GM12878 (cell line): ENCODE measurements at regions not wholly inside any gene's neighbourhood (a gene's known extent, or its start where the extent isn't known, plus 50 kb on each side); places are given as distances from the start of the nearest gene placed in this dataset.

ENCODE experiments used
- ATAC-seq: fragments of 200-7000 bp; cut with Tn5 transposase; 3 replicates; pipeline ENCODE4 v1.9.1; 2020; ENCODE audit warnings: mild to moderate bottlenecking, moderate library complexity
- BruUV-seq: library from RNA; stranded (reverse); fragments of 400-500 nt; replicated peaks from 2 replicates; lab custom pipeline; 2021; lab: Mats Ljungman, UMichigan
- CTCF ChIA-PET: fragments of 300-600 bp; sonication (Branson Sonifier 250); formaldehyde crosslinking; extraction: SDS; loops from one replicate; lab custom pipeline; 2021; ENCODE audit warnings: inconsistent platforms; lab: Yijun Ruan, JAX
- POLR2A ChIA-PET: fragments of 350-600 bp; formaldehyde crosslinking; extraction: SDS; loops from one replicate; lab custom pipeline; 2021; ENCODE audit warnings: inconsistent platforms; lab: Charles Lee
- RAD21 ChIA-PET: fragments of 300-600 bp; sonication (Branson Sonifier 250); formaldehyde crosslinking; loops from one replicate; lab custom pipeline; 2023; ENCODE audit warnings: antibody characterized with exemption; ENCODE audit not compliant: unreplicated experiment; lab: Charles Lee
- SMC1A ChIA-PET: fragments of 300-600 bp; sonication (Branson Sonifier 250); formaldehyde crosslinking; loops from one replicate; lab custom pipeline; 2023; ENCODE audit not compliant: unreplicated experiment, uncharacterized antibody; lab: Charles Lee
- DNase-seq: peaks from one replicate; pipeline ENCODE4 v3.0.0-alpha.2; 2011; ENCODE audit warnings: low read depth, low spot score
- FAIRE-seq: peaks from 3 replicates; lab custom pipeline; 2011; peaks lifted over from hg19 to GRCh38; lab: Jason Lieb, UNC
- H2AFZ ChIP-seq: 2 replicates; pipeline ENCODE4 v1.6.0; 2011; ENCODE audit warnings: low read depth, low read length, control low read depth; ENCODE audit not compliant: control insufficient read depth
- H3K27ac ChIP-seq: 2 replicates; pipeline ENCODE4 v1.5.1; 2011; ENCODE audit warnings: control low read depth; ENCODE audit not compliant: control insufficient read depth, insufficient read depth
- H3K27me3 ChIP-seq, 2 experiments: replicated peaks in 1 of 2; 2 replicates each; pipeline versions ENCODE4 v1.6.0 to v1.6.1; 2011; ENCODE audit warnings: low read length in 1 of 2; ENCODE audit not compliant: control insufficient read depth in 2 of 2, insufficient read depth in 2 of 2
- H3K36me3 ChIP-seq, 2 experiments: 2 replicates each; pipeline ENCODE4 v1.5.1; 2011; ENCODE audit warnings: low read length in 1 of 2; ENCODE audit not compliant: control insufficient read depth in 2 of 2, insufficient read depth in 2 of 2
- H3K4me1 ChIP-seq: 2 replicates; pipeline ENCODE4 v1.6.1; 2011; ENCODE audit warnings: mild to moderate bottlenecking, low read length, moderate library complexity, mixed read lengths; ENCODE audit not compliant: control insufficient read depth, insufficient read depth
- H3K4me2 ChIP-seq: 2 replicates; pipeline ENCODE4 v1.6.0; 2011; ENCODE audit warnings: control low read depth; ENCODE audit not compliant: control insufficient read depth, insufficient read depth
- H3K4me3 ChIP-seq: fragments of 200-600 bp; sonication (generic); 2 replicates; pipeline ENCODE4 v1.5.1; 2016
- H3K79me2 ChIP-seq: 2 replicates; pipeline ENCODE4 v1.6.0; 2011; ENCODE audit warnings: low read length; ENCODE audit not compliant: control insufficient read depth, insufficient read depth
- H3K9ac ChIP-seq: 2 replicates; pipeline ENCODE4 v1.8.0; 2011; ENCODE audit warnings: low read length, control low read depth, mixed read lengths; ENCODE audit not compliant: control insufficient read depth, insufficient read depth
- H3K9me3 ChIP-seq: replicated peaks from 3 replicates; pipeline ENCODE4 v1.5.1; 2011; ENCODE audit warnings: mild to moderate bottlenecking, low read length; ENCODE audit not compliant: control insufficient read depth, insufficient read depth
- H4K20me1 ChIP-seq: 2 replicates; pipeline ENCODE4 v1.6.0; 2011; ENCODE audit not compliant: control insufficient read depth, insufficient read depth
- ASH2L ChIP-seq: fragments of 300-600, 200-600 bp; sonication (generic); IDR thresholded peaks from 2 replicates; pipeline ENCODE4 v1.6.1; 2017; ENCODE audit warnings: low read depth, mild to moderate bottlenecking, borderline replicate concordance
- CEBPZ ChIP-seq: fragments of 150-350 bp; IDR thresholded peaks from 2 replicates; pipeline ENCODE4 v1.6.1; 2016; ENCODE audit warnings: low read depth, low read length
- CHD4 ChIP-seq: fragments of 200-600 bp; sonication (generic); IDR thresholded peaks from 2 replicates; pipeline ENCODE4 v1.6.1; 2016; ENCODE audit warnings: mild to moderate bottlenecking
- CREB1 ChIP-seq: IDR thresholded peaks from 2 replicates; pipeline ENCODE4 v1.6.1; 2012; ENCODE audit warnings: low read depth, mild to moderate bottlenecking, inconsistent platforms
- E2F8 ChIP-seq: fragments of 450-650 bp; IDR thresholded peaks from 2 replicates; pipeline ENCODE4 v1.6.1; 2018; ENCODE audit warnings: mild to moderate bottlenecking, low read depth, moderate library complexity; ENCODE audit not compliant: partially characterized antibody
- ETV6 ChIP-seq, 2 experiments: fragments of 450-650 bp in 1 of 2; IDR thresholded peaks in 1 of 2; conservative IDR thresholded peaks in 1 of 2; 2 replicates each; pipeline ENCODE4 v1.6.1; 2014; ENCODE audit warnings: antibody characterized with exemption in 1 of 2, borderline replicate concordance in 1 of 2, low read depth in 1 of 2, mild to moderate bottlenecking in 1 of 2, moderate library complexity in 1 of 2
- FOXM1 ChIP-seq: IDR thresholded peaks from 2 replicates; pipeline ENCODE4 v1.6.1; 2012; ENCODE audit warnings: low read depth, mild to moderate bottlenecking, inconsistent platforms, low read length, moderate library complexity
- MTA2 ChIP-seq: fragments of 450-650 bp; IDR thresholded peaks from 2 replicates; pipeline ENCODE4 v1.6.1; 2016; ENCODE audit warnings: low read depth, mild to moderate bottlenecking, moderate library complexity
- MYC ChIP-seq: IDR thresholded peaks from 2 replicates; pipeline ENCODE4 v1.6.1; 2011; ENCODE audit warnings: mild to moderate bottlenecking, low read length, moderate library complexity, inconsistent platforms; ENCODE audit not compliant: insufficient read depth, insufficient replicate concordance, insufficient read length, severe bottlenecking
- NR2C2 ChIP-seq: IDR thresholded peaks from 2 replicates; pipeline ENCODE4 v1.6.1; 2011; ENCODE audit warnings: borderline replicate concordance, low read depth; ENCODE audit not compliant: control insufficient read depth, insufficient read length
- NRF1 ChIP-seq: conservative IDR thresholded peaks from 2 replicates; pipeline ENCODE4 v1.6.1; 2011; ENCODE audit warnings: mild to moderate bottlenecking, low read depth, low read length, improper control_type of control experiment
- POLR2A ChIP-seq: IDR thresholded peaks from 2 replicates; pipeline ENCODE4 v1.6.1; 2011; ENCODE audit warnings: low read depth, mild to moderate bottlenecking, low read length
- POLR2AphosphoS5 ChIP-seq: IDR thresholded peaks from 2 replicates; pipeline ENCODE4 v1.6.1; 2011; ENCODE audit warnings: mild to moderate bottlenecking, low read length, inconsistent platforms
- RELA ChIP-seq: fragments of 450-650 bp; IDR thresholded peaks from 2 replicates; pipeline ENCODE4 v1.8.0; 2014; ENCODE audit warnings: borderline replicate concordance; ENCODE audit not compliant: partially characterized antibody
- ZBTB33 ChIP-seq: fragments of 450-650 bp; IDR thresholded peaks from 2 replicates; pipeline ENCODE4 v1.6.1; 2017; ENCODE audit warnings: mild to moderate bottlenecking
- ZNF207 ChIP-seq: fragments of 450-650 bp; IDR thresholded peaks from 2 replicates; pipeline ENCODE4 v1.6.1; 2014; ENCODE audit warnings: antibody characterized with exemption, mild to moderate bottlenecking, borderline replicate concordance
- in situ Hi-C: fragments of 300-500 bp; cut with MboI; formaldehyde crosslinking; loops from 9 replicates; pipeline ENCODE4 v1.14.3; 2018; ENCODE audit warnings: mixed read lengths
- intact Hi-C: fragments of 100-400 bp; cut with micrococcal nuclease; formaldehyde crosslinking; loops from one replicate; pipeline ENCODE4 v1.14.2; 2022; ENCODE audit not compliant: unreplicated experiment
- TF ChIP-seq, protein P1 (sequence below): fragments of 450-650 bp; IDR thresholded peaks from 2 replicates; pipeline ENCODE4 v1.6.1; 2014; ENCODE audit warnings: mild to moderate bottlenecking

GRCh38 chr7:106756071-106756470 is 95.1 kb upstream of the CCDC71L start:
- H3K27ac ChIP-seq = no peak overlapping the region
- in situ Hi-C loops = no loop called here
- BruUV-seq = no TSS peak
- no peak for TF ChIP-seq E2F8
- no peak for TF ChIP-seq ASH2L
- TF ChIP-seq, protein P1, sequence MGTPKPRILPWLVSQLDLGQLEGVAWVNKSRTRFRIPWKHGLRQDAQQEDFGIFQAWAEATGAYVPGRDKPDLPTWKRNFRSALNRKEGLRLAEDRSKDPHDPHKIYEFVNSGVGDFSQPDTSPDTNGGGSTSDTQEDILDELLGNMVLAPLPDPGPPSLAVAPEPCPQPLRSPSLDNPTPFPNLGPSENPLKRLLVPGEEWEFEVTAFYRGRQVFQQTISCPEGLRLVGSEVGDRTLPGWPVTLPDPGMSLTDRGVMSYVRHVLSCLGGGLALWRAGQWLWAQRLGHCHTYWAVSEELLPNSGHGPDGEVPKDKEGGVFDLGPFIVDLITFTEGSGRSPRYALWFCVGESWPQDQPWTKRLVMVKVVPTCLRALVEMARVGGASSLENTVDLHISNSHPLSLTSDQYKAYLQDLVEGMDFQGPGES = no peak
- no peak for TF ChIP-seq RELA
- no peak for TF ChIP-seq ZNF207
- TF ChIP-seq POLR2AphosphoS5 = no peak
- TF ChIP-seq NRF1 = no peak
- TF ChIP-seq MYC = no peak
- no peak for TF ChIP-seq FOXM1
- TF ChIP-seq MTA2 = no peak
- TF ChIP-seq NR2C2 = no peak
- no peak for TF ChIP-seq CHD4
- TF ChIP-seq CREB1 = no peak
- no peak for TF ChIP-seq ZBTB33
- no peak for TF ChIP-seq CEBPZ
- no peak for TF ChIP-seq ETV6 (conservative IDR thresholded peaks at IDR 0.05 in 1 of 2, IDR thresholded peaks at IDR 0.05 in 1 of 2; ENCODE audit: borderline replicate concordance in 1 of 2, low read depth in 1 of 2)
- TF ChIP-seq POLR2A = no peak
- TF ChIP-seq, all 136 proteins: peak for 0
- no peak for FAIRE-seq
- Histone ChIP-seq H4K20me1 (no peaks in the 10 kb centered on the region), H3K36me3 (no peaks in the 10 kb centered on the region), H3K4me3 (no peak overlapping the region), H3K9me3 (no peaks in the 10 kb centered on the region), H3K79me2 (no peaks in the 10 kb centered on the region), H3K9ac (no peak overlapping the region), H3K4me2 (no peak overlapping the region), H3K27me3 (no peaks in the 10 kb centered on the region), H2AFZ (no peak overlapping the region), H3K4me1 (no peaks in the 10 kb centered on the region)
- POLR2A ChIA-PET = no interaction called here
- CTCF ChIA-PET = interaction anchor here (0.8 kb wide), 1 partner anchor 104 kb away, joined by 3 read pairs; no protein-coding TSS in a partner anchor
- SMC1A ChIA-PET = interaction anchor here (0.7 to 1.3 kb wide), 2 partner anchors 8 to 10 kb away, joined by 3 read pairs; no protein-coding TSS in a partner anchor
- RAD21 ChIA-PET = no interaction called here
- no peak for ATAC-seq
- no peak for DNase-seq
- intact Hi-C loops = no loop called here
